ENCODE measurements at regions not wholly inside any gene's neighbourhood (a gene's known extent, or its start where the extent isn't known, plus 50 kb on each side); places are given as distances from the start of the nearest gene placed in this dataset.

DNA sequence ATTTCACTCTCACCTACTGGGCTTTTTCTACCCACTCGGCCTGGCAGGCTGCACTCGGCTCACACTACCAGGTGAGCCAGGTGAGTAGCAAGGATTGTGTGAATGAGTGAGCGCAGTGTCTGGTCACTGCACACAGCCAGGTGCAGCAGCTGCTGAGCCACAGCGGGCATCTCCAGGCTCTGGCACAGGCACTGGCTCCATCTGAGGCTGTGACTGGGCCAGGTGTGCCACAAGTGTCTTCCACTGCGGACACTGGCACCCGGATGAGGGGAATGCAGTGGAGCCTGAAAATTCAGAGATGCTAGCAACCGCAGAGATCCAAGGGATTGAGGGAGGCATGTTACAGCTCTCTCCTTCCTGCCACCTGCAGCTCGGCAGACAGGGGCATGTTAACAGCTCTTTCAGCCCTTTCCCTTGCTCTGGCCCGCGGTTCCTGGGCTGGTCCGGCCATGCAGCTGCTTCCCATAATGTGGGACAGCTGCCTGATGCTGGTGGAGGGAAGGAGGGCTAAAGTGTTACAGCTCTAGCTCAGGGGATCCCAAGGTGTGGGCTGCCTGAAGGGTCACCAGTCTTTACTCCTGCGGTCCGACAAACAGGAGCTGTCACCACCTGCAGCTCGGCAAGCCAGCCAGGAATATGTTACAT, 1038.3 kb downstream of the AMY1C start:
- Histone ChIP-seq H4K5ac (ENCODE audit: insufficient read length, low read depth, low read length) (no peak overlapping the region), H3K4ac (ENCODE audit: low read depth, low read length) (no peak overlapping the region), H2AFZ (ENCODE audit: low read length) (no peak overlapping the region), H2BK12ac (ENCODE audit: insufficient read length, low read depth, low read length) (no peak overlapping the region), H3K79me2 (ENCODE audit: insufficient read depth, low read length) (no peaks in the 10 kb centered on the region), H3K27me3 (ENCODE audit: insufficient read depth, low read length) (no peaks in the 10 kb centered on the region), H3K9me3 (ENCODE audit: control insufficient read depth, low read depth, low read length) (no peaks in the 10 kb centered on the region), H2BK120ac (ENCODE audit: low read depth, low read length, poor library complexity, severe bottlenecking) (no peak overlapping the region), H2AK5ac (ENCODE audit: insufficient read length, low read length) (no peak overlapping the region), H2BK20ac (ENCODE audit: low read depth, low read length, poor library complexity, severe bottlenecking) (no peak overlapping the region), H3K14ac (ENCODE audit: insufficient read depth, low read length) (no peak overlapping the region), H3K4me2 (ENCODE audit: insufficient read depth, insufficient read length, low read length) (no peak overlapping the region), H2BK15ac (ENCODE audit: low read depth, low read length) (no peak overlapping the region), H3K56ac (ENCODE audit: insufficient read length, low read depth, low read length) (no peak overlapping the region), H2BK5ac (ENCODE audit: insufficient read length, low read length) (no peak overlapping the region), H4K8ac (replicated peaks; ENCODE audit: insufficient read length, low read depth, low read length) (no peak overlapping the region), H3K23me2 (ENCODE audit: insufficient read length, low read depth, low read length, poor library complexity, severe bottlenecking) (no peaks in the 10 kb centered on the region), H3K4me1 (ENCODE audit: insufficient read depth, low read length) (no peaks in the 10 kb centered on the region), H3K79me1 (ENCODE audit: insufficient read depth, low read depth, low read length, poor library complexity, severe bottlenecking) (no peaks in the 10 kb centered on the region), H3K9ac (ENCODE audit: extremely low read depth, insufficient read length, low read length) (no peak overlapping the region), H3K18ac (ENCODE audit: insufficient read length, low read depth, low read length) (no peak overlapping the region), H4K20me1 (ENCODE audit: control insufficient read depth, insufficient read depth, insufficient read length) (no peaks in the 10 kb centered on the region), H3K27ac (ENCODE audit: insufficient read length, low read depth, low read length) (no peak overlapping the region), H4K91ac (ENCODE audit: insufficient read length, low read depth, low read length) (no peak overlapping the region), H3K23ac (ENCODE audit: insufficient read length, low read depth, low read length) (no peak overlapping the region), H3T11ph (ENCODE audit: low read length) (no peak overlapping the region)
- DNase-seq = no peak
- no peaks in the 10 kb centered on the region for H3K27me3 Mint-ChIP-seq (ENCODE audit: low read depth)
- 0 out of 7 replicates have a peak, but pooled peaks cover 0 to 4% (median 0%) of the 10 kb centered on the region in 3 experiments for H3K36me3 Mint-ChIP-seq (ENCODE audit: insufficient read depth in 1 of 3, low read depth in 3 of 3)
- H3K9me3 Mint-ChIP-seq = peaks cover 0 to 7% of the 10 kb centered on the region in 2 experiments; a peak in 2 of 5 replicates
- H3K4me3 Mint-ChIP-seq = no peak overlapping the region
- no peak overlapping the region for H3K27ac Mint-ChIP-seq
- WGBS (ENCODE audit: extremely low coverage, insufficient read length, low lambda C conversion rate) = no CpG with 5 or more reads among the region's 14 CpGs
- no peaks in the 10 kb centered on the region for H3K4me1 Mint-ChIP-seq
- TF ChIP-seq, protein P1, sequence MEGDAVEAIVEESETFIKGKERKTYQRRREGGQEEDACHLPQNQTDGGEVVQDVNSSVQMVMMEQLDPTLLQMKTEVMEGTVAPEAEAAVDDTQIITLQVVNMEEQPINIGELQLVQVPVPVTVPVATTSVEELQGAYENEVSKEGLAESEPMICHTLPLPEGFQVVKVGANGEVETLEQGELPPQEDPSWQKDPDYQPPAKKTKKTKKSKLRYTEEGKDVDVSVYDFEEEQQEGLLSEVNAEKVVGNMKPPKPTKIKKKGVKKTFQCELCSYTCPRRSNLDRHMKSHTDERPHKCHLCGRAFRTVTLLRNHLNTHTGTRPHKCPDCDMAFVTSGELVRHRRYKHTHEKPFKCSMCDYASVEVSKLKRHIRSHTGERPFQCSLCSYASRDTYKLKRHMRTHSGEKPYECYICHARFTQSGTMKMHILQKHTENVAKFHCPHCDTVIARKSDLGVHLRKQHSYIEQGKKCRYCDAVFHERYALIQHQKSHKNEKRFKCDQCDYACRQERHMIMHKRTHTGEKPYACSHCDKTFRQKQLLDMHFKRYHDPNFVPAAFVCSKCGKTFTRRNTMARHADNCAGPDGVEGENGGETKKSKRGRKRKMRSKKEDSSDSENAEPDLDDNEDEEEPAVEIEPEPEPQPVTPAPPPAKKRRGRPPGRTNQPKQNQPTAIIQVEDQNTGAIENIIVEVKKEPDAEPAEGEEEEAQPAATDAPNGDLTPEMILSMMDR (conservative IDR thresholded peaks at IDR 0.05) = no peak

Data from H9 (cell line).